ENCODE measurements at regions not wholly inside any gene's neighbourhood (a gene's known extent, or its start where the extent isn't known, plus 50 kb on each side); places are given as distances from the start of the nearest gene placed in this dataset.

GRCh38 chr4:110865611-110866259 is 242.9 kb upstream of the PITX2 start:
- Histone ChIP-seq H3K4ac (replicated peaks; ENCODE audit: insufficient read length, low read depth, low read length) (no peak overlapping the region), H3K56ac (replicated peaks; ENCODE audit: insufficient read length, low read depth, low read length) (no peak overlapping the region), H3K36me3 (ENCODE audit: control insufficient read depth in 2 of 4, insufficient read depth in 4 of 4, low read length in 3 of 4) (no peaks in the 10 kb centered on the region), H4K20me1 (replicated peaks in 1 of 2; ENCODE audit: control insufficient read depth in 1 of 2, insufficient read depth in 2 of 2, low read length in 2 of 2) (no peaks in the 10 kb centered on the region), H3K27ac (ENCODE audit: low read depth, low read length) (no peak overlapping the region), H3K4me2 (ENCODE audit: insufficient read depth in 1 of 2, low read depth in 2 of 2, low read length in 2 of 2) (no peak overlapping the region), H4K8ac (ENCODE audit: extremely low read depth, insufficient read depth, low read length) (no peak overlapping the region), H3K4me3 (ENCODE audit: extremely low read depth in 1 of 4, insufficient read depth in 2 of 4, low read depth in 3 of 4, low read length in 4 of 4) (no peak overlapping the region), H3K79me2 (ENCODE audit: control insufficient read depth in 1 of 2, insufficient read depth in 2 of 2, low read length in 2 of 2) (no peaks in the 10 kb centered on the region), H3K9me3 (ENCODE audit: insufficient read depth in 2 of 2, low read depth in 1 of 2, low read length in 1 of 2) (no peaks in the 10 kb centered on the region), H2BK20ac (ENCODE audit: low read length) (no peak overlapping the region), H3K14ac (ENCODE audit: insufficient read length) (no peak overlapping the region), H3K27me3 (replicated peaks in 1 of 4; ENCODE audit: control insufficient read depth in 3 of 4, extremely low read depth in 1 of 4, insufficient read depth in 3 of 4, low read length in 3 of 4) (no peaks in the 10 kb centered on the region), H2AFZ (ENCODE audit: low read length) (no peak overlapping the region), H2BK15ac (ENCODE audit: low read length) (no peak overlapping the region), H3K79me1 (ENCODE audit: low read depth, low read length) (no peaks in the 10 kb centered on the region), H3K18ac (ENCODE audit: extremely low read depth, low read length) (no peak overlapping the region), H4K5ac (ENCODE audit: insufficient read length, low read depth, low read length) (no peak overlapping the region), H2BK12ac (ENCODE audit: low read depth, low read length) (no peak overlapping the region), H3K23ac (ENCODE audit: insufficient read length) (no peak overlapping the region), H4K91ac (replicated peaks; ENCODE audit: insufficient read length, low read length) (no peak overlapping the region), H2BK120ac (replicated peaks; ENCODE audit: low read depth, low read length) (no peak overlapping the region), H2BK5ac (ENCODE audit: low read depth, low read length) (no peak overlapping the region), H3K4me1 (replicated peaks in 1 of 4; ENCODE audit: control insufficient read depth in 3 of 4, insufficient read depth in 4 of 4, low read length in 3 of 4) (no peaks in the 10 kb centered on the region), H3K9ac (replicated peaks in 1 of 4; ENCODE audit: extremely low read depth in 1 of 4, low read depth in 3 of 4, low read length in 3 of 4) (no peak overlapping the region), H3K23me2 (ENCODE audit: low read depth, low read length) (no peaks in the 10 kb centered on the region), H2AK5ac (ENCODE audit: low read depth, low read length) (no peak overlapping the region)
- FAIRE-seq, result no peak
- ChIA-PET POLR2A (ENCODE audit: partially characterized antibody) (no interaction called here), CTCF (ENCODE audit: partially characterized antibody) (no interaction called here)
- WGBS, 2 experiments (ENCODE audit: extremely low coverage in 1 of 2, insufficient coverage in 1 of 2, insufficient read length in 1 of 2, insufficient replicate concordance in 2 of 2, low coverage in 1 of 2, low lambda C conversion rate in 2 of 2, missing lambda C conversion rate in 1 of 2), result 44% methylated on average over 1 of the region's 1 CpG; no CpG with 5 or more reads in 1 of the 2 experiments
- no peak for TF ChIP-seq TAF7 (optimal IDR thresholded peaks at IDR 0.05; ENCODE audit: borderline replicate concordance, low read depth, low read length)
- TF ChIP-seq KDM4A (IDR thresholded peaks at IDR 0.05; ENCODE audit: low read depth, low read length, severe bottlenecking), result no peak
- TF ChIP-seq POU5F1 (IDR thresholded peaks at IDR 0.05; ENCODE audit: low read depth, low read length), result no peak
- TF ChIP-seq SIX5 (IDR thresholded peaks at IDR 0.05; ENCODE audit: low read depth, low read length), result no peak
- TF ChIP-seq YY1 (IDR thresholded peaks at IDR 0.05; ENCODE audit: low read depth, low read length), result no peak
- no peak for TF ChIP-seq PHF8 (conservative IDR thresholded peaks at IDR 0.05; ENCODE audit: low read depth, low read length)
- no peak for TF ChIP-seq MAFK (IDR thresholded peaks at IDR 0.05; ENCODE audit: low read depth, low read length)
- TF ChIP-seq EP300 (IDR thresholded peaks at IDR 0.05; ENCODE audit: borderline replicate concordance in 1 of 2, low read depth in 2 of 2, low read length in 2 of 2), result no peak
- TF ChIP-seq CHD2 (IDR thresholded peaks at IDR 0.05; ENCODE audit: low read length), result no peak
- TF ChIP-seq USF2 (IDR thresholded peaks at IDR 0.05; ENCODE audit: low read length), result no peak
- no peak for TF ChIP-seq BACH1 (IDR thresholded peaks at IDR 0.05; ENCODE audit: low read length)
- TF ChIP-seq HDAC2 (IDR thresholded peaks at IDR 0.05; ENCODE audit: borderline replicate concordance in 1 of 2, low read depth in 2 of 2, low read length in 2 of 2), result no peak
- TF ChIP-seq BRCA1 (IDR thresholded peaks at IDR 0.05; ENCODE audit: low read depth, low read length), result no peak
- no peak for TF ChIP-seq POLR2A (IDR thresholded peaks at IDR 0.05; ENCODE audit: control extremely low read depth in 1 of 2, low read depth in 2 of 2, low read length in 2 of 2)
- no peak for DNase-seq (ENCODE audit: low read depth in 1 of 2, low spot score in 2 of 2)
